K562 (cell line): ENCODE measurements at regions not wholly inside any gene's neighbourhood (a gene's known extent, or its start where the extent isn't known, plus 50 kb on each side); places are given as distances from the start of the nearest gene placed in this dataset.

ENCODE experiments used
- ATAC-seq: fragments of 200-7000 bp; cut with Tn5 transposase; 3 replicates; pipeline ENCODE4 v1.9.1; 2020; ENCODE audit warnings: moderate library complexity
- BruUV-seq: library from RNA; stranded (reverse); fragments of 400-500 nt; replicated peaks from 2 replicates; lab custom pipeline; 2021; lab: Mats Ljungman, UMichigan
- CTCF ChIA-PET: fragments of 300-600 bp; formaldehyde crosslinking; extraction: SDS; loops from one replicate; lab custom pipeline; 2021; ENCODE audit warnings: low intra/inter-chr PET ratio; lab: Yijun Ruan, JAX
- POLR2A ChIA-PET: fragments of 300-600, 350-650 bp; sonication (Branson Sonifier 250); formaldehyde crosslinking; extraction: SDS; loops from one replicate; lab custom pipeline; 2021; ENCODE audit warnings: antibody characterized with exemption, inconsistent platforms; lab: Yijun Ruan, JAX
- DNase-seq, 4 experiments: peaks; one replicate each; pipeline versions ENCODE4 v3.0.0 to v3.0.0-alpha.2; 2011 to 2018; ENCODE audit warnings: low spot score in 3 of 4, mixed read lengths in 3 of 4; ENCODE audit errors: extremely low read depth in 1 of 4
- FAIRE-seq: peaks from 2 replicates; lab custom pipeline; 2011; peaks lifted over from hg19 to GRCh38; lab: Jason Lieb, UNC
- H2AFZ ChIP-seq: 2 replicates; pipeline ENCODE4 v1.6.0; 2011; ENCODE audit warnings: low read depth, low read length, control low read depth, inconsistent platforms
- H3K27ac ChIP-seq: fragments of 200-600 bp; 3 replicates; pipeline ENCODE4 v1.8.0; 2011; ENCODE audit warnings: low read depth, mild to moderate bottlenecking, control low read depth, inconsistent platforms, low read length, moderate library complexity, mixed read lengths; ENCODE audit errors: extremely low read depth
- H3K27me3 ChIP-seq, 2 experiments: fragments of 300-600 bp in 1 of 2; 2 replicates in 1 of 2; 3 replicates in 1 of 2; pipeline versions ENCODE4 v1.6.0 to v1.8.0; 2011; ENCODE audit warnings: inconsistent platforms in 2 of 2, low read length in 2 of 2, mild to moderate bottlenecking in 1 of 2, mixed read lengths in 1 of 2, moderate library complexity in 1 of 2; ENCODE audit not compliant: control insufficient read depth in 2 of 2, insufficient read depth in 2 of 2
- H3K36me3 ChIP-seq: fragments of 300-600 bp; 3 replicates; pipeline ENCODE4 v1.8.0; 2011; ENCODE audit warnings: mild to moderate bottlenecking, low read length, inconsistent platforms; ENCODE audit not compliant: control insufficient read depth, insufficient read depth
- H3K4me1 ChIP-seq, 2 experiments: fragments of 200-600 bp in 1 of 2; replicated peaks in 1 of 2; 2 replicates in 1 of 2; 3 replicates in 1 of 2; pipeline versions ENCODE4 v1.5.1 to v1.8.0; 2011; ENCODE audit warnings: inconsistent platforms in 2 of 2, low read length in 2 of 2, mild to moderate bottlenecking in 1 of 2, mixed read lengths in 1 of 2, moderate library complexity in 1 of 2; ENCODE audit not compliant: control insufficient read depth in 2 of 2, insufficient read depth in 2 of 2
- H3K4me2 ChIP-seq: 2 replicates; pipeline ENCODE4 v1.6.1; 2011; ENCODE audit warnings: low read length, control low read depth, inconsistent platforms, mixed read lengths; ENCODE audit not compliant: insufficient read depth
- H3K4me3 ChIP-seq: fragments of 200-600 bp; sonication (generic), shearing (Covaris generic); 2 replicates; pipeline ENCODE4 v1.5.1; 2016; ENCODE audit warnings: control low read depth, inconsistent platforms
- H3K79me2 ChIP-seq: fragments of 200-600 bp; 3 replicates; pipeline ENCODE4 v1.8.0; 2011; ENCODE audit warnings: low read length, inconsistent platforms; ENCODE audit not compliant: control insufficient read depth, insufficient read depth
- H3K9ac ChIP-seq, 2 experiments: 2 replicates each; pipeline versions ENCODE4 v1.6.0 to v1.6.1; 2011; ENCODE audit warnings: low read depth in 2 of 2, low read length in 2 of 2, control low read depth in 1 of 2, inconsistent platforms in 1 of 2, mild to moderate bottlenecking in 1 of 2, mixed read lengths in 1 of 2; ENCODE audit not compliant: insufficient read depth in 1 of 2
- H3K9me1 ChIP-seq: one replicate; pipeline ENCODE4 v1.6.0; 2011; ENCODE audit warnings: inconsistent platforms, mild to moderate bottlenecking, low read length, moderate library complexity; ENCODE audit not compliant: control insufficient read depth, insufficient read depth
- H3K9me3 ChIP-seq: replicated peaks from 2 replicates; pipeline ENCODE4 v1.5.1; 2011; ENCODE audit warnings: low read depth, low read length, inconsistent platforms; ENCODE audit not compliant: control insufficient read depth, insufficient read depth
- H4K20me1 ChIP-seq: replicated peaks from 2 replicates; pipeline ENCODE4 v1.6.1; 2011; ENCODE audit warnings: low read length, inconsistent platforms, mixed read lengths; ENCODE audit not compliant: control insufficient read depth, insufficient read depth
- DEAF1 ChIP-seq: fragments of 450-650 bp; formaldehyde crosslinking; IDR thresholded peaks from 2 replicates; pipeline ENCODE4 v1.4.0; 2020; ENCODE audit warnings: mild to moderate bottlenecking, moderate library complexity
- HIVEP1 ChIP-seq: fragments of 250-450 bp; sonication (Bioruptor Pico); IDR thresholded peaks from 2 replicates; pipeline ENCODE4 v1.4.0; 2020; ENCODE audit warnings: mild to moderate bottlenecking
- KLF16 ChIP-seq: IDR thresholded peaks from 2 replicates; pipeline ENCODE4 v1.6.1; 2016; ENCODE audit warnings: antibody characterized with exemption
- POLR3G ChIP-seq: IDR thresholded peaks from 2 replicates; pipeline ENCODE4 v1.6.1; 2011; ENCODE audit not compliant: insufficient read length, insufficient replicate concordance; ENCODE audit errors: extremely low read depth
- TEAD2 ChIP-seq: fragments of 450-650 bp; IDR thresholded peaks from 2 replicates; pipeline ENCODE4 v1.6.1; 2016; ENCODE audit warnings: missing genetic modification characterization, control low read depth, missing compliant biosample characterization
- THAP12 ChIP-seq: fragments of 250-450 bp; sonication (Bioruptor Pico); IDR thresholded peaks from 2 replicates; pipeline ENCODE4 v1.9.0; 2021; ENCODE audit warnings: mild to moderate bottlenecking, inconsistent platforms
- THRB ChIP-seq: fragments of 450-650 bp; formaldehyde crosslinking; conservative IDR thresholded peaks from 2 replicates; pipeline ENCODE4 v1.4.0; 2022; ENCODE audit warnings: mild to moderate bottlenecking, missing genetic modification characterization
- ZNF253 ChIP-seq: fragments of 250-450 bp; sonication (Bioruptor Pico); conservative IDR thresholded peaks from 2 replicates; pipeline ENCODE4 v1.6.1; 2021; ENCODE audit warnings: mild to moderate bottlenecking
- ZNF609 ChIP-seq: sonication (generic); formaldehyde crosslinking; IDR thresholded peaks from 2 replicates; pipeline ENCODE4 v1.8.1; 2023; ENCODE audit warnings: missing genetic modification reagents, mild to moderate bottlenecking, borderline replicate concordance
- WGBS: fragments of 100-300 bp; shearing (Covaris generic); methylation state at CpG from one replicate; pipeline ENCODE4 v1.1.6; 2016; ENCODE audit warnings: low coverage, mixed read lengths; ENCODE audit not compliant: insufficient coverage; ENCODE audit errors: missing lambda C conversion rate; 5-methylcytosine and 5-hydroxymethylcytosine counted together
- in situ Hi-C: fragments of 300-500 bp; cut with MboI; formaldehyde crosslinking; loops from 4 replicates; pipeline ENCODE4 v1.15.0; 2018; ENCODE audit warnings: inconsistent platforms, mixed read lengths
- intact Hi-C: fragments of 100-400 bp; cut with micrococcal nuclease; formaldehyde crosslinking; loops from 2 replicates; pipeline ENCODE4 v1.14.2; 2022

GRCh38 chr16:73670836-73671820, 623.2 kb upstream of the ZFHX3 start:
- H3K4me2 ChIP-seq = no peak overlapping the region
- H2AFZ ChIP-seq = no peak overlapping the region
- H3K4me3 ChIP-seq = no peak overlapping the region
- H3K36me3 ChIP-seq = no peaks in the 10 kb centered on the region
- DNase-seq = no peak
- no peaks in the 10 kb centered on the region for H3K9me3 ChIP-seq
- H3K79me2 ChIP-seq = no peaks in the 10 kb centered on the region
- no peak overlapping the region for H3K27ac ChIP-seq
- WGBS = 0% methylated on average over 11 of the region's 11 CpGs
- H3K9ac ChIP-seq = no peak overlapping the region
- ChIA-PET POLR2A (no interaction called here), CTCF (no interaction called here)
- H3K4me1 ChIP-seq = no peaks in the 10 kb centered on the region
- BruUV-seq = no TSS peak
- no peaks in the 10 kb centered on the region for H3K9me1 ChIP-seq
- no peak for FAIRE-seq
- intact Hi-C loops = no loop called here
- ATAC-seq = no peak
- no peaks in the 10 kb centered on the region for H3K27me3 ChIP-seq
- in situ Hi-C loops = no loop called here
- H4K20me1 ChIP-seq = no peaks in the 10 kb centered on the region
- TF ChIP-seq HIVEP1 (CRISPR knock-in tag) = no peak
- TF ChIP-seq KLF16 = no peak
- TF ChIP-seq DEAF1 (CRISPR knock-in tag) = no peak
- TF ChIP-seq THRB (CRISPR knock-in tag) = no peak
- no peak for TF ChIP-seq ZNF253 (CRISPR knock-in tag)
- no peak for TF ChIP-seq THAP12
- no peak for TF ChIP-seq ZNF609
- TF ChIP-seq POLR3G = no peak
- TF ChIP-seq TEAD2 = no peak
